Fibroblast of skin of right quadriceps (primary cell): ENCODE measurements at regions not wholly inside any gene's neighbourhood (a gene's known extent, or its start where the extent isn't known, plus 50 kb on each side); places are given as distances from the start of the nearest gene placed in this dataset.
A peak's percentile ranks its signal among the peaks of the same experiment; 100 is the strongest.

Source experiments
- DNase-seq: peaks from one replicate; pipeline ENCODE4 v3.0.0-alpha.2; 2013

GRCh38 chr15:70438776-70439175, 324.6 kb downstream of the UACA start:
- DNase-seq: no peak

GRCh38 chr15:70437882-70438451, 325.4 kb downstream of the UACA start:
- no peak for DNase-seq

GRCh38 chr15:70437089-70437488, 326.3 kb downstream of the UACA start:
- DNase-seq: no peak

GRCh38 chr15:70436428-70436827, 326.9 kb downstream of the UACA start:
- DNase-seq: no peak

- no peak for DNase-seq
Observed at GRCh38 chr15:70435872-70436271, 327.5 kb downstream of the UACA start.

GRCh38 chr15:70435369-70435768, 328.0 kb downstream of the UACA start:
- DNase-seq: no peak

- no peak for DNase-seq
Observed at GRCh38 chr15:70433586-70434324, 329.6 kb downstream of the UACA start.

GRCh38 chr15:70432924-70433495, 330.3 kb downstream of the UACA start:
- no peak for DNase-seq

- no peak for DNase-seq
Observed at GRCh38 chr15:70431854-70432253, 331.5 kb downstream of the UACA start.

GRCh38 chr15:70430069-70430468, 332.4 kb upstream of the TLE3 start:
- DNase-seq: peak; percentile 84

GRCh38 chr15:70429056-70429722, 331.5 kb upstream of the TLE3 start:
- DNase-seq: no peak

GRCh38 chr15:70428211-70428822, 330.6 kb upstream of the TLE3 start:
- no peak for DNase-seq

GRCh38 chr15:70427167-70428120, 329.7 kb upstream of the TLE3 start:
- DNase-seq: no peak

- DNase-seq: no peak
Observed at GRCh38 chr15:70426096-70426821, 328.5 kb upstream of the TLE3 start.

- no peak for DNase-seq
Observed at GRCh38 chr15:70424937-70425411, 327.3 kb upstream of the TLE3 start.

- DNase-seq: no peak
Observed at GRCh38 chr15:70423267-70423666, 325.6 kb upstream of the TLE3 start.

GRCh38 chr15:70422342-70422741, 324.6 kb upstream of the TLE3 start:
- no peak for DNase-seq

- DNase-seq: no peak
Observed at GRCh38 chr15:70420948-70421482, 323.3 kb upstream of the TLE3 start.

- DNase-seq: no peak
Observed at GRCh38 chr15:70420086-70420947, 322.6 kb upstream of the TLE3 start.

GRCh38 chr15:70418943-70419342, 321.2 kb upstream of the TLE3 start:
- DNase-seq: no peak
